ENCODE measurements at regions not wholly inside any gene's neighbourhood (a gene's known extent, or its start where the extent isn't known, plus 50 kb on each side); places are given as distances from the start of the nearest gene placed in this dataset.

GRCh38 chr5:145189746-145190145, 645.4 kb downstream of the PRELID2 start:
- DNase-seq (ENCODE audit: low spot score) = no peak

GRCh38 chr5:145180371-145180770, 654.8 kb downstream of the PRELID2 start:
- DNase-seq (ENCODE audit: low spot score) = no peak

GRCh38 chr5:145178641-145179523, 656.3 kb downstream of the PRELID2 start:
- DNase-seq (ENCODE audit: low spot score) = no peak

- no peak for DNase-seq (ENCODE audit: low spot score)
Measured at GRCh38 chr5:145176041-145176440, 659.1 kb downstream of the PRELID2 start.

GRCh38 chr5:145166110-145166509, 669.0 kb downstream of the PRELID2 start:
- DNase-seq (ENCODE audit: low spot score) = no peak

- DNase-seq (ENCODE audit: low spot score) = no peak
Measured at GRCh38 chr5:145163876-145164275, 671.3 kb downstream of the PRELID2 start.

- no peak for DNase-seq (ENCODE audit: low spot score)
Measured at GRCh38 chr5:145162626-145163025, 672.5 kb downstream of the PRELID2 start.

- no peak for DNase-seq (ENCODE audit: low spot score)
Measured at GRCh38 chr5:145161391-145161790, 673.8 kb downstream of the PRELID2 start.

- DNase-seq (ENCODE audit: low spot score) = no peak
Measured at GRCh38 chr5:145160679-145161078, 674.5 kb downstream of the PRELID2 start.

GRCh38 chr5:145158730-145159129, 676.4 kb downstream of the PRELID2 start:
- no peak for DNase-seq (ENCODE audit: low spot score)

- no peak for DNase-seq (ENCODE audit: low spot score)
Measured at GRCh38 chr5:145157841-145158240, 677.3 kb downstream of the PRELID2 start.

- no peak for DNase-seq (ENCODE audit: low spot score)
Measured at GRCh38 chr5:145141534-145141933, 693.6 kb downstream of the PRELID2 start.

- DNase-seq (ENCODE audit: low spot score) = no peak
Measured at GRCh38 chr5:145130996-145131395, 704.1 kb downstream of the PRELID2 start.

- no peak for DNase-seq (ENCODE audit: low spot score)
Measured at GRCh38 chr5:145129797-145130196, 705.3 kb downstream of the PRELID2 start.

- DNase-seq (ENCODE audit: low spot score) = no peak
Measured at GRCh38 chr5:145124806-145125205, 710.3 kb downstream of the PRELID2 start.

- no peak for DNase-seq (ENCODE audit: low spot score)
Measured at GRCh38 chr5:145118611-145119010, 716.5 kb downstream of the PRELID2 start.

GRCh38 chr5:145118127-145118526, 717.0 kb downstream of the PRELID2 start:
- no peak for DNase-seq (ENCODE audit: low spot score)

- no peak for DNase-seq (ENCODE audit: low spot score)
Measured at GRCh38 chr5:145117285-145117684, 717.9 kb downstream of the PRELID2 start.

- DNase-seq (ENCODE audit: low spot score) = no peak
Measured at GRCh38 chr5:145111420-145111819, 723.7 kb downstream of the PRELID2 start.

- no peak for DNase-seq (ENCODE audit: low spot score)
Measured at GRCh38 chr5:145110834-145111233, 724.3 kb downstream of the PRELID2 start.

- no peak for DNase-seq (ENCODE audit: low spot score)
Measured at GRCh38 chr5:145110181-145110580, 725.0 kb downstream of the PRELID2 start.

- DNase-seq (ENCODE audit: low spot score) = no peak
Measured at GRCh38 chr5:145105384-145105783, 729.8 kb downstream of the PRELID2 start.

- DNase-seq (ENCODE audit: low spot score) = no peak
Measured at GRCh38 chr5:145104106-145104505, 731.0 kb downstream of the PRELID2 start.

- DNase-seq (ENCODE audit: low spot score) = no peak
Measured at GRCh38 chr5:145101246-145101645, 733.9 kb downstream of the PRELID2 start.

All from CD4-positive, alpha-beta T cell treated with Interleukin-15 for 4 hours (primary cell).